ENCODE measurements at regions not wholly inside any gene's neighbourhood (a gene's known extent, or its start where the extent isn't known, plus 50 kb on each side); places are given as distances from the start of the nearest gene placed in this dataset.

- H3K4me2 ChIP-seq, result no peak overlapping the region
- no peak overlapping the region for H3K27ac Mint-ChIP-seq
Measured at GRCh38 chr6:15849395-15849794, 186.6 kb upstream of the DTNBP1 start.

GRCh38 chr6:15845492-15845891, 182.7 kb upstream of the DTNBP1 start:
- Mint-ChIP-seq H3K4me3 (no peak overlapping the region), H3K27ac (no peak overlapping the region), H3K4me1 (peaks cover 28% of the 10 kb centered on the region), H3K9me3 (no peaks in the 10 kb centered on the region), H3K36me3 (ENCODE audit: low read depth) (no peaks in the 10 kb centered on the region), H3K27me3 (ENCODE audit: insufficient read depth, low read depth, poor library complexity) (no peaks in the 10 kb centered on the region)
- Histone ChIP-seq H4K20me1 (replicated peaks; ENCODE audit: insufficient read depth) (no peaks in the 10 kb centered on the region), H3K27me3 (ENCODE audit: insufficient read depth) (no peaks in the 10 kb centered on the region), H2AFZ (no peak overlapping the region; the same call in 1 of the 2 replicates), H3K4me2 (no peak overlapping the region), H3K9me2 (ENCODE audit: insufficient read depth) (no peaks in the 10 kb centered on the region), H3K36me3 (ENCODE audit: insufficient read depth) (no peaks in the 10 kb centered on the region), H3K79me2 (replicated peaks; ENCODE audit: insufficient read depth) (no peaks in the 10 kb centered on the region), H3K4me1 (ENCODE audit: insufficient read depth) (no peaks in the 10 kb centered on the region), H3K27ac (ENCODE audit: low read depth) (no peak overlapping the region), H3F3A (replicated peaks; ENCODE audit: low read depth) (no peaks in the 10 kb centered on the region), H3K4me3 (no peak overlapping the region)
- no peak for DNase-seq (ENCODE audit: low spot score)
- ATAC-seq, result no peak
- TF ChIP-seq STAT1 (IDR thresholded peaks at IDR 0.05; ENCODE audit: unreplicated experiment), result no peak
- no peak for TF ChIP-seq REST (IDR thresholded peaks at IDR 0.05; ENCODE audit: unreplicated experiment)
- TF ChIP-seq ZNF331 (CRISPR knock-in tag; IDR thresholded peaks at IDR 0.05; ENCODE audit: low read depth), result no peak
- TF ChIP-seq POLR2AphosphoS5 (IDR thresholded peaks at IDR 0.05; ENCODE audit: low read depth), result no peak
- TF ChIP-seq ETS1 (IDR thresholded peaks at IDR 0.05), result no peak
- no peak for TF ChIP-seq CTCF (conservative IDR thresholded peaks at IDR 0.05; ENCODE audit: low read depth in 2 of 2)

More at GRCh38 chr6:15849395-15849794, 186.6 kb upstream of the DTNBP1 start:
- Histone ChIP-seq H4K20me1 (replicated peaks; ENCODE audit: insufficient read depth) (no peaks in the 10 kb centered on the region), H3K79me2 (replicated peaks; ENCODE audit: insufficient read depth) (no peaks in the 10 kb centered on the region), H3K27me3 (ENCODE audit: insufficient read depth) (no peaks in the 10 kb centered on the region), H3K9me2 (ENCODE audit: insufficient read depth) (0 out of 2 replicates have a peak, but pooled peaks cover 5% of the 10 kb centered on the region), H3K4me3 (no peak overlapping the region), H3K27ac (ENCODE audit: low read depth) (no peak overlapping the region), H3F3A (replicated peaks; ENCODE audit: low read depth) (no peaks in the 10 kb centered on the region), H2AFZ (no peak overlapping the region), H3K4me1 (ENCODE audit: insufficient read depth) (no peaks in the 10 kb centered on the region), H3K36me3 (ENCODE audit: insufficient read depth) (no peaks in the 10 kb centered on the region)
- TF ChIP-seq STAT1 (IDR thresholded peaks at IDR 0.05; ENCODE audit: unreplicated experiment) (no peak), REST (IDR thresholded peaks at IDR 0.05; ENCODE audit: unreplicated experiment) (no peak), JUNB (IDR thresholded peaks at IDR 0.05; ENCODE audit: unreplicated experiment) (no peak), ZNF331 (CRISPR knock-in tag; IDR thresholded peaks at IDR 0.05; ENCODE audit: low read depth) (no peak), NANOG (IDR thresholded peaks at IDR 0.05; ENCODE audit: borderline replicate concordance) (no peak), POLR2AphosphoS5 (IDR thresholded peaks at IDR 0.05; ENCODE audit: low read depth) (no peak), EZH2 (IDR thresholded peaks at IDR 0.05; ENCODE audit: low read depth, unreplicated experiment) (no peak), CREB1 (CRISPR knock-in tag; IDR thresholded peaks at IDR 0.05; ENCODE audit: low read depth) (no peak)
- peaks cover 11% of the 10 kb centered on the region for H3K4me1 Mint-ChIP-seq
- H3K4me3 Mint-ChIP-seq, result no peak overlapping the region
- DNase-seq (ENCODE audit: low spot score) (no peak), ATAC-seq (peak; percentile 58)
- H3K27me3 Mint-ChIP-seq (ENCODE audit: insufficient read depth, low read depth, poor library complexity), result peaks cover 2% of the 10 kb centered on the region
- peaks cover 12% of the 10 kb centered on the region; the same call in 2 of the 3 replicates for H3K9me3 Mint-ChIP-seq
- H3K36me3 Mint-ChIP-seq (ENCODE audit: low read depth), result peaks cover 3% of the 10 kb centered on the region
